Epithelial cell of proximal tubule (primary cell): ENCODE measurements at regions not wholly inside any gene's neighbourhood (a gene's known extent, or its start where the extent isn't known, plus 50 kb on each side); places are given as distances from the start of the nearest gene placed in this dataset.
A peak's percentile ranks its signal among the peaks of the same experiment; 100 is the strongest.
"Not testable (repeated sequence)": the region's sequence is repeated elsewhere in the genome, so short reads cannot be mapped to it uniquely, and the experiment has no call there.

Experiments used
- DNase-seq: peaks from one replicate; pipeline ENCODE4 v3.0.0-alpha.2; 2011; ENCODE audit warnings: low read depth
- H3K4me3 ChIP-seq: 2 replicates; pipeline ENCODE4 v1.5.1; 2011; ENCODE audit warnings: low read depth, mild to moderate bottlenecking, low read length
- CTCF ChIP-seq: conservative IDR thresholded peaks from 2 replicates; pipeline ENCODE4 v1.5.1; 2012; ENCODE audit warnings: low read depth, mild to moderate bottlenecking, low read length

DNA sequence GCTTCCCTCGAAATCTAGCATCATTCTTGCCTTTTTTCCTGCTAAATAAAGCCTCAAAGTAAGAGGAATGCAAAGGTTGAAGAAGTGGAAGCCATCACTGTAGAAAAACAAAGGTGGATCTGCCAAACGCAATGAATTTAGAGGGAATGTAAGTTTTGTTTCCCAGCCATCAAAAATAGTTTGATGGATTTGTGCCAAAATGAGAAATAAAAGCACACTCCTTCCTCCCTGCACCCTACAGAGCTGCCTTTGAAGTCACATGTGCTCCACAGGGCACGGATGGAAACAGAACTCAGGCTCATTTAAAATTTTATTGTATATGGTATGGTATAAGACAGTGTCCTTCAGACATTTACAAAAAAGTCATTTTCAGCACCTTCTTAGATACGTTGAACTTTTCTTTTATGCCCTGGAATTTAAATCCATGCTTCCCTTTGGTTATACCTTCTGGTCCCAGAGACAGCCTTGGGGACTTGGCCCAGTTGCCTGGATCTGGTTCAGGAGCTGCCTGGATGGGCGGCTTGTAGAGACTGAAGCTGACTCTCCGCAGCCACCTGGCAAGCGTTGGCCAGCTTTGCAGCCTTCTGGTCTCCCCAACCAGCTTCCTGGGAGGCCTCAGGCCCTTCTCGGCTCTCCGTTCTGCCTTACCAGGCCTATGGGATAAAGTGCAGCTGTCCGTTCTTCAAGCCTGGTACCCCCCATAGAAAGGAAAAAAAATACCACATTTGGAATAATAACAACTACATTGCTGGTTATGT, 228.5 kb upstream of the NEBL start:
- no peak for TF ChIP-seq CTCF
- no peak overlapping the region for H3K4me3 ChIP-seq
- no peak for DNase-seq

GRCh38 chr10:21122907-21123306, 225.8 kb upstream of the NEBL start:
- DNase-seq: no peak
- no peak overlapping the region for H3K4me3 ChIP-seq
- peak; percentile 69 for TF ChIP-seq CTCF

GRCh38 chr10:21121822-21122221, 224.7 kb upstream of the NEBL start:
- H3K4me3 ChIP-seq, DNase-seq: not testable (repeated sequence)

GRCh38 chr10:21114683-21115082, 217.6 kb upstream of the NEBL start:
- H3K4me3 ChIP-seq: no peak overlapping the region
- no peak for TF ChIP-seq CTCF
- no peak for DNase-seq

- TF ChIP-seq CTCF: no peak
- no peak for DNase-seq
- no peak overlapping the region for H3K4me3 ChIP-seq
These were observed 213.2 kb upstream of the NEBL start for GRCh38 chr10:21110358-21110757.

DNA sequence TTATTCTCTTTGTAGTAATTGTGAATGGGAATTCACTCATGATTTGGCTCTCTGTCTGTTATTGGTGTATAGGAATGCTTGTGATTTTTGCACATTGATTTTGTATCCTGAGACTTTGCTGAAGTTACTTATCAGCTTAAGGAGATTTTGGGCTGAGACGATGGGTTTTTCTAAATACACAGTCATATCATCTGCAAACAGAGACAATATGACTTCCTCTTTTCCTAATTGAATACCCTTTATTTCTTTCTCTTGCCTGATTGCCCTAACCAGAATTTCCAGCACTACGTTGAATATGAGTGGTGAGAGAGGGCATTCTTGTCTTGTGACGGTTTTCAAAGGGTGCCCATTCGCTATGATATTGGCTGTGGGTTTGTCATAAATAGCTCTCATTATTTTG, 209.8 kb upstream of the NEBL start:
- H3K4me3 ChIP-seq, DNase-seq: not testable (repeated sequence)

GRCh38 chr10:21105331-21105730, 208.2 kb upstream of the NEBL start:
- not testable (repeated sequence) for H3K4me3 ChIP-seq, DNase-seq

- TF ChIP-seq CTCF: no peak
- no peak overlapping the region for H3K4me3 ChIP-seq
These were observed 203.9 kb upstream of the NEBL start for GRCh38 chr10:21100871-21101514.

GRCh38 chr10:21100190-21100589, 203.1 kb upstream of the NEBL start:
- no peak for TF ChIP-seq CTCF
- no peak for DNase-seq
- H3K4me3 ChIP-seq: no peak overlapping the region

More at GRCh38 chr10:21100871-21101514, 203.9 kb upstream of the NEBL start:
- no peak for DNase-seq
